ENCODE measurements at regions not wholly inside any gene's neighbourhood (a gene's known extent, or its start where the extent isn't known, plus 50 kb on each side); places are given as distances from the start of the nearest gene placed in this dataset.
A peak's percentile ranks its signal among the peaks of the same experiment; 100 is the strongest.

- H3K4me3 ChIP-seq (replicated peaks; ENCODE audit: low read depth, low read length): no peak overlapping the region
- TF ChIP-seq, protein P1, sequence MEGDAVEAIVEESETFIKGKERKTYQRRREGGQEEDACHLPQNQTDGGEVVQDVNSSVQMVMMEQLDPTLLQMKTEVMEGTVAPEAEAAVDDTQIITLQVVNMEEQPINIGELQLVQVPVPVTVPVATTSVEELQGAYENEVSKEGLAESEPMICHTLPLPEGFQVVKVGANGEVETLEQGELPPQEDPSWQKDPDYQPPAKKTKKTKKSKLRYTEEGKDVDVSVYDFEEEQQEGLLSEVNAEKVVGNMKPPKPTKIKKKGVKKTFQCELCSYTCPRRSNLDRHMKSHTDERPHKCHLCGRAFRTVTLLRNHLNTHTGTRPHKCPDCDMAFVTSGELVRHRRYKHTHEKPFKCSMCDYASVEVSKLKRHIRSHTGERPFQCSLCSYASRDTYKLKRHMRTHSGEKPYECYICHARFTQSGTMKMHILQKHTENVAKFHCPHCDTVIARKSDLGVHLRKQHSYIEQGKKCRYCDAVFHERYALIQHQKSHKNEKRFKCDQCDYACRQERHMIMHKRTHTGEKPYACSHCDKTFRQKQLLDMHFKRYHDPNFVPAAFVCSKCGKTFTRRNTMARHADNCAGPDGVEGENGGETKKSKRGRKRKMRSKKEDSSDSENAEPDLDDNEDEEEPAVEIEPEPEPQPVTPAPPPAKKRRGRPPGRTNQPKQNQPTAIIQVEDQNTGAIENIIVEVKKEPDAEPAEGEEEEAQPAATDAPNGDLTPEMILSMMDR (IDR thresholded peaks at IDR 0.05; ENCODE audit: low read length, missing control alignments): no peak
- DNase-seq (ENCODE audit: low read depth): no peak
Observed at GRCh38 chr11:109936661-109937180, 156.5 kb upstream of the ZC3H12C start.

DNA sequence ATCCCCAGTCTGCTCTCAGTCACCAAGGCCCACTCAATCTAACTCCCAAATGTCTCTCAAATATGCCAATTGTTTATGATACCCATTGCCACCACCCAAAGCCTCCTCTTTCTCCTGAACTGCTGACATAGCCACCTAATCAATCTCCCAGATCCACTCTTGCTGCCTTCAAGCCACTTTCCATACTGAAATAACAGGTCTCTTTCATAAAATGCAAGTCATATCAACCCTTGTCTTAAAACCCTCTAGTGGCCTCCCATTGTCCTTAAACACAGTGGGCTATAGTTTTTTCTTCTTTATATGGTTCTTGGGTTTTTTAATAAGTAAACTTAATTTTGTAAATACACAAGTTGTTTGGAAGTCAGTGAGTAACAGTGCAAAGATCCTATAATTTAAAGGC is 155.2 kb upstream of the ZC3H12C start:
- no peak for DNase-seq (ENCODE audit: low read depth)
- H3K4me3 ChIP-seq (replicated peaks; ENCODE audit: low read depth, low read length): no peak overlapping the region
- TF ChIP-seq, protein P1 (IDR thresholded peaks at IDR 0.05; ENCODE audit: low read length, missing control alignments): no peak

DNA sequence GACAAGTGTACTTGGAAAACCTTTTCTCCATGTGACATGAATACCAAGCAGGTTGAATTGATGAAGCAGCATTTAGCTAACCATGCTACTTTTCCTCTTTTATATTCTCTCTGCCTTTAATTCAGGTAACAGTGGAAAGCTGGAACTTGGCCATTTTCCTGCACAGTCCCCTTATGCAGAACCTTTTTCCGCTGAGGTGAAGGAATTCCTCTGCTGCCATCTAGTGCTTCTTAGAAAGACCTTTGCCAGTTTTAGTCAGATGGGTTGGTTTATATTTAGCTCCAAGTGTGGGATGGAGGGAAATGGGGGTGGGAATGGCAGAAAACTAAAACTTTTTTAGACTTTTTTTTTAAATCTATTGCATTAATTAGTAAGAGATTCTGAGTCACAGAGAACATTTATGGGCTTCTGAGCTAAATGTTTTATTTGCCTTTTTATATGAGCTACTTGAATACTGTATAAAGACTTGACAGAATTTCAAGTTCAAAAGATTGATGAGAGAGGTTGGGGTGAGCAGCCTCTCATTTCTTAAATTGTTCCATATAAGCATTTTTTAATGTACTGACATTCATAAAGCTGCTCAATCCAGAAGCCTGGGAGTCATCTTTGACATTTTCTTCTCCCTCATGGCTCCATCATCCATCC is 153.9 kb upstream of the ZC3H12C start:
- TF ChIP-seq, protein P1 (IDR thresholded peaks at IDR 0.05; ENCODE audit: low read length, missing control alignments): peak; percentile 77
- H3K4me3 ChIP-seq (replicated peaks; ENCODE audit: low read depth, low read length): no peak overlapping the region
- DNase-seq (ENCODE audit: low read depth): peak; percentile 90

GRCh38 chr11:109940816-109941215 is 152.4 kb upstream of the ZC3H12C start:
- TF ChIP-seq, protein P1 (IDR thresholded peaks at IDR 0.05; ENCODE audit: low read length, missing control alignments): no peak
- no peak overlapping the region for H3K4me3 ChIP-seq (replicated peaks; ENCODE audit: low read depth, low read length)
- peak; percentile 82 for DNase-seq (ENCODE audit: low read depth)

DNA sequence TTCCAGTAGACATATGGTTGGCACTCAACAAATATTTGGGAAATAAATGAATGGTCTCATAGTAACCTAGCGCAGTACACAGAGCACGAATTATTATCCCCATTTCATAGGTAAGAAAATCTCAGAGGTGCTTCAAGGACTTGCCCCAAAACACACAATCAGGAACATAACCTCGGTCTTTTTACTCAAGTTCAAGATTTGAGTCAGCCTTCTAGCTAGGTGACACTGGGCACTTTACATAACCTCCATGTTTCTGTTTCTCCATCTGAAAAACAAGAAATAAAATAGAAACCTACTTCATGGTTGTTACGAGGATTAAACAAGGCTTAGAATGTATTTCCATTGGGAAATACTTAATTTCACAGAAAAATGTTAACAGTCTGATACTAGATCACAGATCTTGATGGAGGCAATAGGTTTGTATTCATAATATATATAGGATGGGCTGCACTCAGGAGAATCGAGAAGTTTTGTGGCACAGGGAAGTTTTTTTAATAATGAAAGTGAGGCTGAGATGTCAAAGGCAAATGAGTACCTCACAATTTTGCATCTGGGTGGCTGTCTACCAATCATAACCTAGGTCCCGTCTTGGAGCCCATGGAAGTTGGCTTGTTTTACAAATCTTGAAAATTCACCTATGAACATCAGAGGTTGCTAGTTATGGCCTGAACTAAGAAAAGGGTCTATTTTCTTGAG is 147.4 kb upstream of the ZC3H12C start:
- no peak overlapping the region for H3K4me3 ChIP-seq (replicated peaks; ENCODE audit: low read depth, low read length)
- DNase-seq (ENCODE audit: low read depth): no peak
- TF ChIP-seq, protein P1 (IDR thresholded peaks at IDR 0.05; ENCODE audit: low read length, missing control alignments): no peak

GRCh38 chr11:109946322-109946846 is 146.8 kb upstream of the ZC3H12C start:
- peak overlapping the region; percentile 41 for H3K4me3 ChIP-seq (replicated peaks; ENCODE audit: low read depth, low read length)
- TF ChIP-seq, protein P1 (IDR thresholded peaks at IDR 0.05; ENCODE audit: low read length, missing control alignments): no peak
- peak; percentile 99 for DNase-seq (ENCODE audit: low read depth)
